Renal cortical epithelial cell (primary cell): ENCODE measurements at regions not wholly inside any gene's neighbourhood (a gene's known extent, or its start where the extent isn't known, plus 50 kb on each side); places are given as distances from the start of the nearest gene placed in this dataset.

ENCODE experiments used
- DNase-seq: peaks from one replicate; pipeline ENCODE4 v3.0.0-alpha.2; 2011; ENCODE audit warnings: low read depth

DNA sequence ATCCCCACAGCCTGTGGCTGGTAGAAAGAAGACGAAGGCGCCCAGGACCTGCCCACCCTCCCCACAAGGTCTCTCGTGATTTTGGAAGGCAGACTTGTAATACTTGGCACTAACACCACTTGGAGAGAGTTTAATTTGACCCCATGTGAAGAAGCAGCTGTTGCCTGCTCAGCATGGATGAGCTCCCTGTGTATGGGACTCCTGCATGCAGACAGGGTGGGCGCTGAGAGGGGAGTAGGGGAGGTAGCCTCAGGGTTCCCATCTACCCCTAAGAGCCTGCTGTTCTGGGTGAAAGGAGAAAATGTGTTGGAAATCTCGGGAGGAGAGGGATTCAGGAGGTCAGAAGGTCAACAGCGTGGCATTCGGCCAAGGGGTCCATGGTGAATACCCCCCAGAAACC lies 625.9 kb downstream of the TBC1D22A start:
- DNase-seq, result no peak

DNA sequence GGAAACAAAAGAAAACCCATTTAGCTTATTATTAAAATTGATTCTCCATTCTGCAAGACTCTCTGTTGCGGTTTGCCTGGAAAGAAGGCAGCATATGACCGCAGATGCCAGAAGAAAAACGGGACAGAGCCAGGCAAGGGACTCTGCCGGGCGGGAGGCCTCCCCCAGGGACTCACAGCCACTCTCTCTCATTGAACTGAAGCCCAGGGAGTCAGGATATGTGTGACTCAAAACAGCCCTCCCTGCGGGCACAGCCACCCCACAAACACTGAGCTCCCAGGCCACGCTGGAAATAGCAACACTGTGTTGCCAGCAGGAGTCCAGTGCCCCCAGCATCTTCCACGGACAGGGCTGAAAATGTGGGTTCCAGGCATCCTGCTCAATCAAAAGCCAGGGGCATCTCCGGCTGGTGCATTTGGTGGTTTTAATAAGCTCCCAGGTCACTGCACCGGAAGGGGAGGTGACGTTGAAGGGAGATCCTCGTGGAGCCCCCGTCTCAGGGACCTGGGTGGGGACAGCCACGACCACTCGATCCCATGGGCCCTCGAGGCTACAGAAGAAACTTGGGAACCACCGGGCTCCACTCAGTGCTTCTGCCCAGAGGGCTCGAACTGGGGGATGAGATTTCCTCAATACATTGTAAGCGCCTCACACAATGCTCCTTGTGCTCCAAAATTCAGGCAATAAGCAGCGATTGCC lies 624.5 kb downstream of the TBC1D22A start:
- DNase-seq, result no peak

DNA sequence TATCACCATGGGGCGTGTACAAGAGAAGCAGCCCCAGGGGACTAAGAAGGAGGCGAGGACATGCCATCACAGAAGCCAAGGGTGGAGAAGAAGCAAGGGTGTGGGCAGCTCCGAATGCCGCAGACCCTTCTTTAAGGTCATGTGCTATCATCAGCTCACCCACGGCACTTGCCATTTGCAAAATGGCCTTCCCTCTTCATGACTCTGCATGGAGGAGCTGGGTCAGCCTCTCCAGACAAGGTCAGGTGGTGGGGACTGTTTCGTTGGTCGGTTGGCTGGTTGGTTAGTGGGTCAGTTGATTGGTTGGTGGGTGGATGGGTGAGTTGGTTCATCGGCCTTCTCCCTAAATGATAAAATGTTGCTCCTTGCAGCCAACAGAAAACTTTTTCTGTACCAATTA lies 622.5 kb downstream of the TBC1D22A start:
- no peak for DNase-seq

DNA sequence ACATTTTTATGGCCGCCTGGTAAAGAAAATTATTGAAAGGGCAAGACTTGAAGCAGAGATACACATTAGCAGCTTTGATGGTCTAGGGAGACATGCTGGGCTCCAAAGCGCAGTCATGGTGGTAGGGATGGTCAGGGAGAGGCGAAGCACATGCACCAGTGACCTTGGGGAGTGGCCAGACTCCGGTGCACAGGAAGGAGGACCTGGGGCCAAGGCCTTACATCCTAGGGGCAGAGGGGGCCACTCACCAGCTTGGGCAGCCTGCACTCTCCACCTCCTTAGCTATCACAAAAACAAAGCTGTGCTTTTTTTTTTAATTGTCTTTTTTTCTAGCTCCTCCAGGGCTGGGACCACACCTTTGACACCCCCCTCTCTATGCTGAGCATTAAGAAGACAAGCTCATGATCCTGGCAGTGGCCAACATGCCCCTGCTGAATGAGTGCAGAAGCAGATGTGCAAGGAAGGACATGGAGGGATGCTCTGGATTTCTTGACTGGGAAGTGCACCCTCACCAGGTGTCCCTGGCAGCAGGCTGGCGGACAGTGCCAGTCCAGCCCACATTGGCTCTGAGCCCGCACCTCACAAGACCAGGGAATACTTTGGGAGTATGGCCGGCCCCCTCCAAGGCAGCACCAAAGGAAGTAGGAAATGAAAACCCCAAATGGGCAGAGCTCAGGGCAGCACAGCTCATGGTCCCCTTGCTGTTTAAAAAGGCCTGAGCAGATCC lies 619.9 kb downstream of the TBC1D22A start:
- no peak for DNase-seq

DNA sequence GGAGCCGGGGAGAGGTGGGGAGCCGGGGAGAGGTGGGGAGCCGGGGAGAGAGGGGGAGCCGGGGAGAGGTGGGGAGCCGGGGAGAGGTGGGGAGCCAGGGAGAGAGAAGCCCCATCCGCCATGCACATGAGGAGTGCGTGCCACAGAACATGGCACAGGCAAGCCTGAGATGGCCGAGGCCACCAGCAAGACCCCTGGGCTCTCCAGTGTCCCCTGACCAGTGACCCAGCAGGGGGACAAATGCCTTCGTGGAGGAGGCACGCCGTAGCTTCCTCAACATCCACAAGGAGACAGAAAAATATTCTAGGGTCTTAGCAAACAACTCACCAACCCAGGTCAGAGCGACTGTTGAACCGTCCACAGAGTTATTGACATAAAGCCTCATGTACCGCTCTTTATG lies 618.8 kb downstream of the TBC1D22A start:
- no peak for DNase-seq

DNA sequence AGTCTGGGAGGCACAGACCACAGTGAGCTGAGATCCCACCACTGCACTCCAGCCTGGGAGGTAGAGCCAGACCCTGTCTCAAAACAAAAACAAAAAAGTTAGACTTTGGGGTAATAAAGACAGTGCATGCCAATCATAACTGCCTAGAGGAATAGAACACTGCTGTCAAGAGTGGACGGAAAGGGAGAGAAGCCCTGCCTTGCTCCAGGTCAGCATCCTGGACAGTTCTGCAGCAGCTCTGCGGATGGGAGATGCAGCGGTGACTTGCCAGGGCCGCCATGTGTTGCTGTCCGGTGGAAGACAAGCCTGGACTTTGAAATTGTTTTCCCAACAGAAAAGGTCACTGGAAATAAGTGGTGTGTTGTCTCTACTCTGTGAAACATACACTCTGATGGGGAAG lies 618.2 kb downstream of the TBC1D22A start:
- DNase-seq, result no peak

DNA sequence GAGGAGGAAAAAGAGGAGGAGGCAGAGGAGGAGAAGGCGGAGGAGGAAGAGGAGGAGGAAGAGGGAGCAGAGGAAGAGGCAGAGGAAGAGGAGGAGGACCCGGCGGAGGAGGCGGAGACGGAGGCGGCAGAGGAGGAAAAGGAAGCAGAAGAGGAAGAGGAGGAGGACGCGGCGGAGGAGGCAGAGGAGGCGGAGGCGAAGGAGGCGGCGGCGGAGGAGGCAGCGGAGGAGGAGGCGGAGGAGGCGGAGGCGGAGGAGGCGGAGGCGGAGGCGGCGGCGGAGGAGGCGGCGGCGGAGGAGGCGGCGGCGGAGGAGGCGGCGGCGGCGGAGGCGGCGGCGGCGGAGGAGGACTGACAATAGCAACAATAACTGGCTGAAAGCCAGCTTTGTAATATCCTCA lies 616.6 kb downstream of the TBC1D22A start:
- no peak for DNase-seq

DNA sequence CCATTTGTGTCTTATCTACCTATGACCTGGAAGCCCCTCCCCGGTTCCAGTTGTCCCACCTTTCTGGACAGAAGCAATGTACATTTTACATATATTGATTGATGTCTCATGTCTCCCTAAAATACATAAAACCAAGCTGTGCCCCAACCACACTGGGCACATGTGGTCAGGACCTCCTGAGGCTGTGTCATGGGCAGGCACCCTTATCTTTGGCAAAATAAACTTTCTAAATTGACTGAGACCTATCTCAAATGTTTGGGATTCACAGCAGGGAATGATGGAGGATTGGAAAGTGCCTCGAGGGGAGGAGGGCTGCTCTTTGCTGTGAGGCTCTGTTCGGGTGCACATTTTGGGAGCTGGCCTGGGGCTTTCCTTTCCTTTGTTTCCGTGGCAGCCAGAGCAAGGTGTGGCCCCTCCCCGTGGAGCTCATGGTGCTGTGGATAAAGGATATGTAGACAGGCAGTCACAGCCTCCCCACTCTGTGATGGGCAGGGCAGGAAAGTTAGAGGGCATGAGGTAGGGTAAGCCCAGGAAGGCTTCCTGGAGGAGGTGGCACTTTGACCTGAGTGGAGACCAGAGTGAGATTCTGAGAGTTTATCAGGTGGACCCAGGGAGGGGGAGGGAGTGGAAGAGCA lies 615.6 kb downstream of the TBC1D22A start:
- no peak for DNase-seq

DNA sequence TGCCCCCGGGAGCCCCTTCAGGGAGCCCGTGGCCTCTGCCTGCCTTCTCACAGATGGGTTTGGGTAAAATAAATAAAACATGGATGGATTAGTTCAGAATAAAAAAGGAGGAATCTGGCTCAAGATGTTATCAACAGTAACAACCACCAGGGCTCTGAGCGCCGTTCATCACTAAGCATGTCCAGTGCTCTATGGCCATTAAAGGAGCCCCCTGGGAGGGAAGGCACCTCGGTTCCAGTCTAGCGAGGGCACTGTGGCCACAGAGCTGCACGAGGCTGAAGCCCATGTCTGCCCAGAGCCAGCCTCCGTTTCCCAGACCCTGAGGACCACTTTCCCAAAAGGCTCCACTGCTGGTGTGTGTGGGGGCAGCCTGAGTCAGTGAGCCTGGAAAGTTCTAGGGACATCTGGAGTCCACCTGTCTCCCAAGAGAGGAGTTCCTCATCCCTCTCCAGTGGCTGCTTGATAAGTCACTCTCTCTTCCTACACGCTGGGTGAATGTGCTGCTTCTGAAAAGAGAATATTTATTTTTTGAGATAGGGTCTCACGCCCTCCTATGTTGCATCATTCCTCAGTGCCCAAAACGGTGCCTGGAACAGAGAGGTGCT lies 614.6 kb downstream of the TBC1D22A start:
- DNase-seq, result no peak

DNA sequence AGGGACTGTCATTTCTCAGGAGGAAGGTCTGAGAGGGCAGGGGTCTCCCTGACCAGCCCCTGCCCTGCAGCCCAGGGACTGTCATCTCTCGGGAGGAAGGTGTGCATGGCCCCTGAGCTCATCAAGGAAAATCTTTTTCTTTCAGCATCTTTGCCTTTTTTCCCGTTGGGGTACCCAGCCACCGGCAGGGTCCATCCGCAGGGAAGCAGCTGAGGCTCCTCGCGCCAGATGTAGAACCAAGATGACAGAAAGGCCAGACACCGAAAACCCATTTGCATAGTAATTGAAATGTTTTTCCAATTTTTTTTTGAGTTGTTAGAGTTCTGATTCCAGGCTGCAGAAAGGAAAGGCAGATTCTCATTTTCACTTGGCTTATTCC lies 613.9 kb downstream of the TBC1D22A start:
- DNase-seq, result no peak

DNA sequence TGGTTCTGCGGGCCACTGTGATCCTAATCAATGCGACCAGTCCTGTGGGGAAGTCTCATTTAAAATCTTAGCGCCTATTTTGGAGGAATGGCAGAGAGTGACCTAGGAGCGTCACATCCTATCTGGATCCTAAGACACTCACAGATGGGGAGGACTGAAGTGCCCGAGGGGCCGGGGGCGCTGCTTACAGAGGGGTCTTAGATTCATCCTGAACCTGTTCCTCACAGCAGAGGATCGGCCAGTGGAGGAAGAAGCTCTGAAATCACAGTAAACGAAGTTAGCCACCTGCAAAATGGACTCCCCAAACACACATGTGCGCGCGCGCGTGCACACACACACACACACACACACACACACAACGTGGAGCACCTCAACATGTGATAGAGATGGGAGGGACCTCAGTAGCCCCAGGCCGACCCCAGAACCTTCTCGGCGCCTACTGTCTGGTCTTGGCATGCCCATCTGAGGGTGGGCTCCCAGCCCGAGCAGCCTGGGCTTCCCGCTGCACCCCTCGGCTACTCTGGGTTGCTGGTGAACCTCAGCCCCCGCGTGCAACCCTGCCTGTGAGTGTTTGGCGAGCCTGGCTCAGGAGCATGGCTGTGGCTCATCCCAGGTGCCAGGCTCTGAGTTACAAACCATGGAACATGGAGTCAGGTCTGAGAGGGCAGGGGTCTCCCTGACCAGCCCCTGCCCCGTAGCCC lies 613.3 kb downstream of the TBC1D22A start:
- DNase-seq, result no peak

DNA sequence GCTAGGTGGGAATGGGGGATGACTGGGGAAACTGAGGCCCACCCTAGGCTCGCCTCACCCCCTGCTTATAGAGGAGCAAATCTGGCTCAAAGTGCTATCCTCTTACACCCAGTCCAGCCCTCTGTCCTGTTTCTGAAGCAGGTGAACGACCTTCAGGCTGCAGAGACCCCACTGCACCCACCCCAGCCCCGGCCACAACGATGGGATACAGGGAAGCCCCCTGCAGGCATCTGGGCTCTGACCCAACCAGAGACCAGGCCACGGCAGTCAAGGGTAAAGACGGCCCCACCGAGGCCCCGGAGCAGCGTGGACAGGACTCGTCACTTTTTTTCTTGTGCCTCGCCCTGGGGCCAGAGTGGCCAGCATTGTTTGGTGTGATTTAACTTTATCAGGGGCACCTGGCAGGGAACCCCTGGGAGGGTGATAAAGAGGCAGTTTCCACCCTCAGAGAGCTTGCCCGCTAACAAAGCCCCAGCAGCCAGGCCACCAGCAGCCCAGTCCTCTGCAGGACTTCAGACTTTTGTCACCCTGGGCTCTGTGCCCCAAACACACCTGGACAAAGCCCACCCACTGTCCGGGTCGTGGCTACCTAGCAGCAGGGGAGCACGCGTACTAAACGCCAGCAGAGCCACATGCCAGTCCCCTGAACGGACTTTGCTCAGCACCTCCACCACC lies 612.6 kb downstream of the TBC1D22A start:
- DNase-seq, result no peak

DNA sequence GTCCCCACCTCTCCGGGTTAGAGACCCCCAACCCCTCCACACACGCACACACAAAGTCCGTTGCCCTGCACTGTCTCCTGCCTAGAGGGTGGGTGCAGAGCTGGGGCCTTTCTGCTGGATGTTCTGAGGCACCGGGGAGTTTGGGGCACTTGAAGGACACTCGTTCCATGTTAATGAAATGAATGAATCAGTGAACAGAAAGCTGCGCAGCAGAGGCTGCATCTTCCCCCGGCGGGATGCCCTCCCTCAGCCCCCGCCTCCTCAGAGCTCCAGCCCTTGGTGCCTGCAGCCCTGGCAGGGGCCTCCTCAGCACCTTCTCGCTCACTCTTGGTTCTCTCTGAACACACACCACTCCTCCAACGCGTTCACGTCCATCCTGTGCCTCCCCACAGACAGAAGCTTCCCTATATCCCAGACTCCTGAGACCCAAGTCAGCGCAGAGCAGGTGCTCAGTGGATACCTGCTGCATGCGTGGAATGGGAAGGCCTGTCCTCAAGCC lies 611.9 kb downstream of the TBC1D22A start:
- DNase-seq, result no peak

DNA sequence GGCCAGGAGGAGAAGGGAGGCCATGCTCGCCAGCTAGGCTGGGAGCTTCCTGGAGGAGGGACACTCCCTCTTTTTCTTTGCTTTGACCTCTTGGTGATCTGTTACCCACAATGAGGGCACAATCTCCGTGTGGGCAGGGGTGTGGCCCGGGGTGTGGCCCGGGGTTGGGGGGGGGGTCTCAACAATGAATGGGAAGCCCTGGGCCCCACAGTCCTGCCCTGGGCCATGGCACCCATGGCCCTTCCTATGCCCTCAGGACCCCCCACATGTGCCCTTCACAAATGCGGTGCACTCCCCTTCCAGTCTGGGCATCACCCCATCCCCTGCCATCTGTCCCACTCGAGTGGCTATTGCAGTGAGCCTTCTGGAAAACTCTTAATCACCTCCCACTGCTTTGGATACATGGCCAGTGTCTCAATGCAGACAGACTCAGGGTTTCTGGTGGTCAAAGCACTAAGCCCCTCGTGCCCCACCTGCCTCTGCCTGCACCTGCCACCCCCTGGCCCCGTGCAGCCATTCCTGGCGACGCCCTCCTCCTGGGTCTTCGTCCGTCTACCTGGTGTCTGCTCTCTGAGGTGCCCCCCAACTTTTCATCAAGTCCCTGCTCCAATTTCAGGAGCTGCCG lies 611.3 kb downstream of the TBC1D22A start:
- DNase-seq, result no peak

DNA sequence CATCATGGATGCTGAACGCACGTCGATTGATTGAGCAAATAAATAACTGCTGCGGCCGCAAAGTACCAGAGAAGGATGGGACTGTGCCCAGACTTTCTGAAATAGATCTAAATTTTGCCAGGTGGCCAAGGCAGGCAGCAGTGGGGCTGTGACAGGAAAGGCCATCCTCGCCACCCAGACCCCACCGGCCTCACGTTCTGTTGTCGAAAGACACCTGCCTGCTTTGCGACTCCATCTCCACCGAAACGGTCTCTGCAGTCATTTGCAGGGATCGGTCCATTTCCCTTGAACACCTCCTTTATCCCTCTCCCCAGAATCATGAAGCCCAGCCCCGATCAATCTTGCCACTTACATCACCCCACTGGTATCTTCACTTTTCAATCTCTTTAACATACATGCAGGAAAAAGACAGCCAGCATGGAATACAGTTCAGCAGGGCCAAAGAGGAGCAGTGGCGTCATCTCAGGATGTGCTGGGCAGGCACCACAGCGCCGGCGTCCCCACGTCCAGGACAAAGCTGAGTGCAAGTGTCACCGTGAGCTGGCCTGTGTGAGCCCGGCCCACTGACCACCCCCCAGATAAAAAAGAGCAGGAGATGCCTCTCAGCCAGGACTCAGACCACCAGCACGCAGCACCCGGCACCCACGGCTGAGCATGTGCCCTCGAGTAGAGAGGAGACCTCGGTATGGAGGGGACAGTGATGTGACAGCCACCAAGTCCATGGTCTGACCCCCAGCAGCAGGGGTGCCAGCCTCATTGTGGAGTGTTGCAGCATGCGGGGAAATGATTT lies 610.3 kb downstream of the TBC1D22A start:
- no peak for DNase-seq

DNA sequence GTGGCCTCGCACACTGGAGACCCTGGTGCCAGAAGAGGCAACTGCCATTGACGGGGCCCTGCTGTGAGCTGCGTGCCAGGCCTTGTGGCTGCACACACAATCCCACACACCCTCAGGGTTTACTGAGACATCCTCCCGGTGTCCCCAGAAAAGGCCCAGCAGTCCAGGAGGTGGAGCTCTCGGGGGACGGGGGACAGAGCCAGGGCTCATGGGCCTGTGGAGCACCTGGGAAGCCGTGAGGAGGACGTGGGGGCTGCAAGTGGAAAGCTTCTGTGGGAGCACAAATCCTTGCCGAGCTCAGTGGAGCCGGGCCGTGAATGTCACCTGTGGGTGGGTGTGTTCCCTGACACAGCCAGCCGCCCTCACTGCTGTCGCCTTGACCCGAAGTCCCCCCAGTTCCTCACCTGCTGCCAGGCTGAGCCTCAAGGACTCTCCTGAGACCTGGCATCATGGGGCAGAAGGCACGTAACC lies 609.7 kb downstream of the TBC1D22A start:
- DNase-seq, result no peak

DNA sequence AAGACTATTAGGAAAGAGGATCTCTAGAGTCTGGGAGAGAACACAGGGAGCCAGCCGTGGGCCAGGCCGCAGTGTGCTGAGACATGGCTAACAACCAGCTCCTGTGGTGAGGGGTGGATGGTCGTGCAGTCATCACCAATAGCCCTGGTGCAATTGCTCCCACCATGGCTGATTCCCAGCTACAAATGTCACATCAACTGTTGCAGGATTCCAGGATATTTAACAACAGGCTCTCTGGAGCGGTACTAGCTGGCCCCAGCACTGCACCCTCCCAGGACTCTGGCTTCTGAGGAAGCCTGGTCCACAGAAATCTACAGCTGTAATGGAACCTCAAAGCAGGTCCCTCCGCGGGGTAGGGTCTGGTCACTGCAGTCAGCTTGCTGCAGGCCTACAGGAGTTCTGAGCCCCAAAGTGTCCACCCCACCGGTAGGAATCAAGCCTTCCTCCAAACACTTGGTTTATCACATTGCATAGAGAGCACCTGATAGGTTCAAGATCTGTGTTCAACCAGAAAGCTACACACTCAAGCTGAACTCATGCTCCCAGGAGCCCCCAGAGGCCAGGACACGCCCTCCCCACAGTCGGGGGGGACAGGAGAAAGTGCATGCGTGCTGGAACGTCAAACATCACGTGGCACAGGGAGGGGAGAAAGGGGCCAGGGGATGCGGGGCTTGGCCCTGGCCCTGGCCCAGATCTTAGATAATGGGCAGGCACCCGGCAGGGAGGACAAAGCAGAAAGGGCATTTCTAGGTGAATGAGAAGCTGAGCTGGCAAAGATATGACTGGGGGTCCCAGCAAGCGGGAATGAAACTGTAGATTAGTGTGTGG lies 609.0 kb downstream of the TBC1D22A start:
- DNase-seq, result no peak

DNA sequence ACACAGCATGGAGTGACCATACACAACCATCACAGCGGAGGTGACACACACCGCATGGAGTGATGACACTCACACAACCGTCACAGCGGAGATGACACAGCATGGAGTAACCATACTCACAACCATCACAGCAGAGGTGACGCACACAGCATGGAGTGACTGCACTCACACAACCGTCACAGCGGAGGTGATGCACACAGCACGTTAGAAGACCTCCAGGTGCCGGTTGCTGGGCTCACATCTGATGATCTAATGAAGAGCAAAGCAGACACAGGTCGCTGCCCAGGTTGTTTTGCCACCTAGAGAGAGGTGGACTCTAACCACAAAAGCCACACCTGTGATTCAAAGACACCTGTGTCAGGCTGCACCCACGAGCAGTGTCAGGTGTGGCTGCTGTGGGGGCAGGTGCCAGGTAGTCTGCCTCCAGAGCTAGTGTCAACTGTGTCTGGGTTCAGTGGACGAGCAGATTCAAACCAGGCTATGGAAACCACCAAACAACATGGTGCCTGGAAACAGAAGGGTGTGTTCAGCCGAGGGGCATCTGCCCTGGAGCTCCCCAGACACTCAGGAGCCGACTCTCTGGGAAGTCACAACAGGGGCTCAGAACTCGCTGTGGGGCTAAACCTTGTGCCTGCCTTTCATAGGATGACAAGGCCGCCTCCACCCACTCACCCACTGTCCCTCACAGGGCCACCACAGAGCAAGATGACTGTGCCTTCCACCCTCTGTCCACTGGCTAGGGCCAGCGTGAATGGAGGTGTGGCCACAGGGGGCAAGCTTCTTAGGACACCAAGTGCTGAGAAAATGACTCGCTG lies 608.2 kb downstream of the TBC1D22A start:
- no peak for DNase-seq
